ENCODE measurements at regions not wholly inside any gene's neighbourhood (a gene's known extent, or its start where the extent isn't known, plus 50 kb on each side); places are given as distances from the start of the nearest gene placed in this dataset.

GRCh38 chr4:32147446-32148085 lies 1427.4 kb downstream of the PCDH7 start:
- no peak for DNase-seq (ENCODE audit: low read depth)
- H3K4me3 ChIP-seq (ENCODE audit: low read depth, low read length): no peak overlapping the region
- no peak for TF ChIP-seq CTCF (IDR thresholded peaks at IDR 0.05; ENCODE audit: insufficient read depth, low read depth, low read length)

- no peak overlapping the region for H3K4me3 ChIP-seq (ENCODE audit: low read depth, low read length)
- TF ChIP-seq CTCF (IDR thresholded peaks at IDR 0.05; ENCODE audit: insufficient read depth, low read depth, low read length): no peak
- no peak for DNase-seq (ENCODE audit: low read depth)
Measured at GRCh38 chr4:32148111-32148666, 1428.0 kb downstream of the PCDH7 start.

GRCh38 chr4:32158961-32159360 lies 1438.8 kb downstream of the PCDH7 start:
- no peak for TF ChIP-seq CTCF (IDR thresholded peaks at IDR 0.05; ENCODE audit: insufficient read depth, low read depth, low read length)
- no peak for DNase-seq (ENCODE audit: low read depth)
- H3K4me3 ChIP-seq (ENCODE audit: low read depth, low read length): no peak overlapping the region

GRCh38 chr4:32161392-32161791 lies 1441.2 kb downstream of the PCDH7 start:
- TF ChIP-seq CTCF (IDR thresholded peaks at IDR 0.05; ENCODE audit: insufficient read depth, low read depth, low read length): no peak
- no peak for DNase-seq (ENCODE audit: low read depth)
- H3K4me3 ChIP-seq (ENCODE audit: low read depth, low read length): no peak overlapping the region

GRCh38 chr4:32163125-32163524 lies 1443.0 kb downstream of the PCDH7 start:
- no peak for DNase-seq (ENCODE audit: low read depth)
- TF ChIP-seq CTCF (IDR thresholded peaks at IDR 0.05; ENCODE audit: insufficient read depth, low read depth, low read length): no peak
- no peak overlapping the region for H3K4me3 ChIP-seq (ENCODE audit: low read depth, low read length)

- no peak for TF ChIP-seq CTCF (IDR thresholded peaks at IDR 0.05; ENCODE audit: insufficient read depth, low read depth, low read length)
- no peak overlapping the region for H3K4me3 ChIP-seq (ENCODE audit: low read depth, low read length)
- no peak for DNase-seq (ENCODE audit: low read depth)
Measured at GRCh38 chr4:32169841-32170240, 1449.7 kb downstream of the PCDH7 start.

- H3K4me3 ChIP-seq (ENCODE audit: low read depth, low read length): no peak overlapping the region
- no peak for TF ChIP-seq CTCF (IDR thresholded peaks at IDR 0.05; ENCODE audit: insufficient read depth, low read depth, low read length)
- no peak for DNase-seq (ENCODE audit: low read depth)
Measured at GRCh38 chr4:32172086-32172485, 1451.9 kb downstream of the PCDH7 start.
